ENCODE measurements at regions not wholly inside any gene's neighbourhood (a gene's known extent, or its start where the extent isn't known, plus 50 kb on each side); places are given as distances from the start of the nearest gene placed in this dataset.
"Not testable (repeated sequence)": the region's sequence is repeated elsewhere in the genome, so short reads cannot be mapped to it uniquely, and the experiment has no call there.

DNA sequence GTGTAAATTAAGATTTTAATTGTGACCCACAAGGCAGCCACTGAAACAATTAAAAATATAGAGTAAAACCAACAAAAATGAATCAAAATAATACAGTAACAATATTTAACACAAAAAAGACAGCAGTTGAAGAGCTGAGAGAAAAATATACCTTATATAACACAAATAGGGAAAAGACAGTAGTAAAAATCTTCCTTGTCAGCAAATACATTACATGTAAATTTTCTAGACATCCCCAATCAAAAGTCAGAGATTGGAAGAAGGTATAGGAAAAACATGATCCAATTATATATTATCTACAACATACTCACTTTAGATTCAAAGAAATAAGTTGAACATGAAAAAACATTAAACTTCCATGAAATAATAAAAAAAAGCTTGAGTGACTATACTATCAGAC, 330.8 kb downstream of the UBE2NL start:
- TF ChIP-seq, protein P1, sequence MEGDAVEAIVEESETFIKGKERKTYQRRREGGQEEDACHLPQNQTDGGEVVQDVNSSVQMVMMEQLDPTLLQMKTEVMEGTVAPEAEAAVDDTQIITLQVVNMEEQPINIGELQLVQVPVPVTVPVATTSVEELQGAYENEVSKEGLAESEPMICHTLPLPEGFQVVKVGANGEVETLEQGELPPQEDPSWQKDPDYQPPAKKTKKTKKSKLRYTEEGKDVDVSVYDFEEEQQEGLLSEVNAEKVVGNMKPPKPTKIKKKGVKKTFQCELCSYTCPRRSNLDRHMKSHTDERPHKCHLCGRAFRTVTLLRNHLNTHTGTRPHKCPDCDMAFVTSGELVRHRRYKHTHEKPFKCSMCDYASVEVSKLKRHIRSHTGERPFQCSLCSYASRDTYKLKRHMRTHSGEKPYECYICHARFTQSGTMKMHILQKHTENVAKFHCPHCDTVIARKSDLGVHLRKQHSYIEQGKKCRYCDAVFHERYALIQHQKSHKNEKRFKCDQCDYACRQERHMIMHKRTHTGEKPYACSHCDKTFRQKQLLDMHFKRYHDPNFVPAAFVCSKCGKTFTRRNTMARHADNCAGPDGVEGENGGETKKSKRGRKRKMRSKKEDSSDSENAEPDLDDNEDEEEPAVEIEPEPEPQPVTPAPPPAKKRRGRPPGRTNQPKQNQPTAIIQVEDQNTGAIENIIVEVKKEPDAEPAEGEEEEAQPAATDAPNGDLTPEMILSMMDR (conservative IDR thresholded peaks at IDR 0.05), result no peak
- Mint-ChIP-seq H3K9me3 (peaks cover 3% of the 10 kb centered on the region), H3K27me3 (ENCODE audit: low read depth) (no peaks in the 10 kb centered on the region), H3K4me1 (no peaks in the 10 kb centered on the region), H3K27ac (ENCODE audit: unreplicated experiment) (no peak overlapping the region), H3K36me3 (ENCODE audit: low read depth) (no peaks in the 10 kb centered on the region), H3K4me3 (no peak overlapping the region)
- no peak for DNase-seq (ENCODE audit: low read depth, low spot score)

GRCh38 chrX:144219035-144219434, 335.2 kb downstream of the UBE2NL start:
- H3K36me3 Mint-ChIP-seq (ENCODE audit: low read depth), result no peaks in the 10 kb centered on the region
- DNase-seq (ENCODE audit: low read depth, low spot score), result no peak
- no peaks in the 10 kb centered on the region for H3K4me1 Mint-ChIP-seq

GRCh38 chrX:144231116-144231785, 347.4 kb downstream of the UBE2NL start:
- H3K9me3 Mint-ChIP-seq, result peaks cover 16% of the 10 kb centered on the region
- not testable (repeated sequence) for H3K27me3 Mint-ChIP-seq (ENCODE audit: low read depth); H3K4me1 Mint-ChIP-seq; H3K27ac Mint-ChIP-seq (ENCODE audit: unreplicated experiment); DNase-seq (ENCODE audit: low read depth, low spot score); H3K4me3 Mint-ChIP-seq; H3K36me3 Mint-ChIP-seq (ENCODE audit: low read depth)

More at GRCh38 chrX:144219035-144219434, 335.2 kb downstream of the UBE2NL start:
- TF ChIP-seq, protein P1 (conservative IDR thresholded peaks at IDR 0.05), result no peak
- H3K27ac Mint-ChIP-seq (ENCODE audit: unreplicated experiment), result no peak overlapping the region
- H3K4me3 Mint-ChIP-seq, result no peak overlapping the region
- H3K27me3 Mint-ChIP-seq (ENCODE audit: low read depth), result no peaks in the 10 kb centered on the region
- peaks cover 3% of the 10 kb centered on the region for H3K9me3 Mint-ChIP-seq

DNA sequence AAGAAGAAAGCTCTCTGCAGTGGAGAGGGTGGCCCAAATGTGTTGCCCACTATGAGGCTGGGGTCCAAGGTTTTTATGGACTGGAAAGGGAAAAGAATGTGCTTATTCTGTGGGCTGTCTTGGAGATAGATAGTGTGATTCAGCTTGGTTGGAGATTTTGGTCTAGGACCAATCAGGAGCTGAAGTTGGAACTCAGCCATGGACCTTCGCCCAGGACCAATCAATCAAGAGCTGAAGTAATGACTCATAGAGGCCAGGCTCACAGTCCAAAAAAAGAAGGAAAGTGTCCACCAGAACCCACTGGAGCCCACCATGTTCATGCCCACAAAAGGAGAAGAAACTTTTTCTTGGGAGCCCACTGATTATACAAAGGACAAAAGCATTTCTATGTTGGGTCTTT, 369.5 kb downstream of the UBE2NL start:
- Mint-ChIP-seq H3K4me3 (no peak overlapping the region), H3K9me3 (peaks cover 4% of the 10 kb centered on the region), H3K36me3 (ENCODE audit: low read depth) (no peaks in the 10 kb centered on the region)

GRCh38 chrX:144259054-144259453, 375.2 kb downstream of the UBE2NL start:
- Mint-ChIP-seq H3K27me3 (ENCODE audit: low read depth) (no peaks in the 10 kb centered on the region), H3K9me3 (peaks cover 12% of the 10 kb centered on the region), H3K36me3 (ENCODE audit: low read depth) (no peaks in the 10 kb centered on the region), H3K4me3 (no peak overlapping the region), H3K4me1 (no peaks in the 10 kb centered on the region), H3K27ac (ENCODE audit: unreplicated experiment) (no peak overlapping the region)
- TF ChIP-seq, protein P1 (conservative IDR thresholded peaks at IDR 0.05), result no peak
- no peak for DNase-seq (ENCODE audit: low read depth, low spot score)

More for the DNA sequence above, 369.5 kb downstream of the UBE2NL start:
- no peak for DNase-seq (ENCODE audit: low read depth, low spot score)
- H3K27ac Mint-ChIP-seq (ENCODE audit: unreplicated experiment), result no peak overlapping the region
- TF ChIP-seq, protein P1 (conservative IDR thresholded peaks at IDR 0.05), result no peak
- H3K4me1 Mint-ChIP-seq, result no peaks in the 10 kb centered on the region
- H3K27me3 Mint-ChIP-seq (ENCODE audit: low read depth), result no peaks in the 10 kb centered on the region

DNA sequence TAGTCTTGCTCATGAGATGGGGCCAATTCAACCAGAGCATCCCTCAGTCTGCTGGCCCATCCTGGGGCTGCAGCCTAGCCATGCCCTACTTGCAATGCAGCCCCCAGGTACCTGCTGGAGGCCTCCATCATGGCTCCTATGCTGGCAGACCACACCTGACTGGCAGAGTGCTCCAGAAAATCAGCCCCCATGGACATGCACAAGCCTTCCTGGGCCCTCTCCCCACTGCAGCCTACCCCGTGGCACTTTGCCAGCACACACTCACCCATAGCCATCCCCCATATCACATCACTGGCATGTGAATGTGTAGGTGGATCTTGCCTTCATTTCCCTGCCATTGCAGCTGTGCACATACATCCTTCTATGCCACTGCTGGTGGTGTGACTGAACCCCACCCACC, 381.8 kb downstream of the UBE2NL start:
- Mint-ChIP-seq H3K4me3 (no peak overlapping the region), H3K27ac (ENCODE audit: unreplicated experiment) (no peak overlapping the region), H3K36me3 (ENCODE audit: low read depth) (peaks cover 7% of the 10 kb centered on the region), H3K4me1 (no peaks in the 10 kb centered on the region), H3K27me3 (ENCODE audit: low read depth) (no peaks in the 10 kb centered on the region), H3K9me3 (peaks cover 16% of the 10 kb centered on the region)
- DNase-seq (ENCODE audit: low read depth, low spot score), result no peak
- TF ChIP-seq, protein P1 (conservative IDR thresholded peaks at IDR 0.05), result no peak

Measured in neural crest cell (in vitro differentiated cells).